GM18868 (cell line): ENCODE measurements at regions not wholly inside any gene's neighbourhood (a gene's known extent, or its start where the extent isn't known, plus 50 kb on each side); places are given as distances from the start of the nearest gene placed in this dataset.

Experiments
- ATAC-seq: cut with Tn5 transposase; IDR thresholded peaks from one replicate; pipeline ENCODE4 v1.9.1; 2021; ENCODE audit warnings: mild to moderate bottlenecking, moderate library complexity; ENCODE audit not compliant: unreplicated experiment

DNA sequence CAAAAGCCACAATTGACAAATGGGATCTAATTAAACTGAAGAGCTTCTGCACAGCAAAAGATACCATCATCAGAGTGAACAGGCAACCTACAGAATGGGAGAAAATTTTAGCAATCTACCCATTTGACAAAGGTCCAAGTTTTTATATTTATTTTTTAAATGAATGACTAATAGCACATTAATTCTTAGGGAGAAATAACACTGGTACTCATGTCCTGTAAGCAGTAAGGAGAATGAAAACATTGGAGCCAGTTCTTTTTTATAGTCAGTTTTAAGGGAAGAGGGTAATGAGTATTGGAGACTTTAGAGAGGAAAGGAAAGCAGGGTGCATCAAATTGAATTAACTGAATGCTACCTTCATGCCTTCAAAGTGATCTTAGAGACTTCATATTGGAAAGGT, 404.7 kb upstream of the TGFBR2 start:
- ATAC-seq: no peak

GRCh38 chr3:30203301-30203700, 403.1 kb upstream of the TGFBR2 start:
- ATAC-seq: no peak

DNA sequence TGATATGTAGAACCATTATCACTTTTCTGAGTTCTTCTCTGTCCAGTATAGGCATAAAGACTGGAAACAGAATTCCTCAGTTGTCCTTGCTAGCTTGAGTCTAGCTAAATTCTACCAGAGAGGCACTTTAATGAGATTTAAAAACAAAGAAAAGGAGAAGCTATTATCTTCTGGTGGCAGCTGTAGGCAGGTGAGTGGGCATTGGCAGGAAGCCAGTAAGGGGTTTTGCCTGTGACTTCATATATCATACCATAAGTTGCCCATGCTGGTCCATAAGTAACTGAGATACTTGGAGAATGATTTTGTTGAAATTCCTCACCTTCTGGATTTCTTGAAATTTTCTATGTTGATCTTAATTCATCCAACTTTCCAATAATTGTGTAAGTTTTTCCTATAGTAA, 402.3 kb upstream of the TGFBR2 start:
- ATAC-seq: no peak

- no peak for ATAC-seq
These were observed 400.4 kb upstream of the TGFBR2 start for GRCh38 chr3:30206051-30206450.

DNA sequence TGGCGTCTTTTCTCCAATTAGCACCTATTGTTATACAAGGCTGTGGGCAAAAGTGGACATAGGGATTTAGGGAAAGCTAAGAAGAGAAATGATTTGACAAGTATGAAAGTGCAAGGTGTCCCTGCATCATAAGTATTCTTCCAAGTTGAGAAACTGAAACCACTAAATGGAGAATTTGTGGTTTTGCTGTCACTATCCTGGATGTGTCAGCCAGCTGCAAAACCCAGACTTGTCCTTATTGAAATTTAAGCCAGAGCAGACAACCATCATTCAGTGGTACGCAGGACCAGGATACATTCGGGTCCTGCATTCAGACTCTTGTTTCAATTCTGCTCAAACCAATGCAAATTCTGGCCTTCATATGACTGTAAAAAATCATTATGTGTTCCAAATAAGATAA, 384.8 kb upstream of the TGFBR2 start:
- no peak for ATAC-seq

DNA sequence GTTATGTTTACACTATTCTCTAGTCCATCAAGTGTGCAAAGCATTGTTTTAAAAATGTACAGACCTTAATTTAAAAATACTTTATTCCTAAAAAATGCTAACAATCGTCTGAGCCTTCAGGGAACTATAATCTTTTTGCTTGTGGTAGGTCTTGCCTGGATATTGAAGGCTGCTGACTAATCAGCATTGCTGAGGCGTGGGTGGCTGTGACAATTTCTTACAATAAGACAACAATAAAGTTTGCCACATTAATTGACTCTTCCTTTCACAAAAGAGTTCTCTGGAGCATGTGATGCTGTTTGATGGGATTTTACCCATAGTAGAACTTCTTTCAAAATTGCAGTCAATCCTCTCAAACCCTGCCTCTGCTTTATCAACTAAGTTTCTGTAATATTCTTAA, 384.0 kb upstream of the TGFBR2 start:
- ATAC-seq: no peak

DNA sequence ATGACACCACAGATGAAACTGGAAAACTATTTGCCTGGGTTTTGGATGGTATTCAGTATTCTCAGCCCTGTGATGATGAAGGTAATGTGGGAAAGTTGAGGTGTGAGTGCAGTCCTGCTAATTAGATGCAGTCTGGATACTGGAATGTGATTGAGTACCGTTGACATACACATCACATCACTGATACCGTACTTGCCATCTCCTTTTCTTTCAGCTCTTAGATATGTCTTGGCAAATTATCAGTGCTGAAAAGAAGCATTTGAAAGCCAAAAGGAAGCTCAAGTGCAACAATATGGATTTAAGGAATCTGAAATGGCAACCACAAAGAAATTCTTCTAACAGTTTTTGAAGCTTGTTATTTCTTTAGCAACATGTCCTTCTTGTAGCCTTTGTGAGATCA, 381.4 kb upstream of the TGFBR2 start:
- ATAC-seq: no peak

DNA sequence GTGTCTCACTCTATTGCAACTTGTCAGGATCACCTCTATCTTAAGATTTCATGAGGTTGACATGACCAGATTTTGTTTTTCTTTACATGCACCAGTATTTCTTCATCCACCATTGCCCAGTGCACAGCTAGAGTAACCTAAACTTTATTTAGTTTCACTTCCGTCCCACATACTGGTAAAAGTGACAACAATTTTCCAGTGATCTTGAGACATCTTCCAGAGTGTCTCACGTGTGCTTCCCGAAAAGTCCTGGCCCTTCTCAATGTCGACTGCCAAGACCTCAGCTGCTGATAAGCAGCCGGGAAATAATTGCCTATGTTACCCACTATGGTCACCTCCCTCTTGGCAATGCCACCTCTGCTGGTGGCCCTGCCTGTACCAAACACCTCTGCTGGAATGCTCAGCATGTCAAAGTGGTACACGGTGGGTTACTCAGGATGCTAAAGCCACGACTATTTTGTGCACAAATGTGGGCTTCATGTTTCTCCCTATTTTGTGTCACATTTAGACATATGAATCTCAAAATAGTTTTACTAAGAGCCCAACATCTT, 379.7 kb upstream of the TGFBR2 start:
- ATAC-seq: no peak

GRCh38 chr3:30227571-30228301, 378.7 kb upstream of the TGFBR2 start:
- ATAC-seq: no peak

DNA sequence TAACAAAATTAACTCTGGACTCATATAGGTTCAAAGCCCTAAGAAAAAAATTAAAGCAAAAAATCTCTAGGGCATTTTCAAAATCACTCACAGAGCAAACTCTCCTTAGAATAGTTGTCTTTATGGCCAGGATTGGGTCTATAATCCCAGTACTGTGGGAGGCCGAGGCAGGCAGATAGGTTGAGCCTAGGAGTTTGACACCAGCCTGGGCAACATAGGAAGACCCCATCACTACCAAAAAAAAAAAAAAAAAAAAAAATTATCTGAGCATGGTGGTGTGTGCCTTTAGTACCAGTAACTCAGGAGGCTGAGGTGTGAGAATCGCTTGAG, 378.1 kb upstream of the TGFBR2 start:
- ATAC-seq: no peak

DNA sequence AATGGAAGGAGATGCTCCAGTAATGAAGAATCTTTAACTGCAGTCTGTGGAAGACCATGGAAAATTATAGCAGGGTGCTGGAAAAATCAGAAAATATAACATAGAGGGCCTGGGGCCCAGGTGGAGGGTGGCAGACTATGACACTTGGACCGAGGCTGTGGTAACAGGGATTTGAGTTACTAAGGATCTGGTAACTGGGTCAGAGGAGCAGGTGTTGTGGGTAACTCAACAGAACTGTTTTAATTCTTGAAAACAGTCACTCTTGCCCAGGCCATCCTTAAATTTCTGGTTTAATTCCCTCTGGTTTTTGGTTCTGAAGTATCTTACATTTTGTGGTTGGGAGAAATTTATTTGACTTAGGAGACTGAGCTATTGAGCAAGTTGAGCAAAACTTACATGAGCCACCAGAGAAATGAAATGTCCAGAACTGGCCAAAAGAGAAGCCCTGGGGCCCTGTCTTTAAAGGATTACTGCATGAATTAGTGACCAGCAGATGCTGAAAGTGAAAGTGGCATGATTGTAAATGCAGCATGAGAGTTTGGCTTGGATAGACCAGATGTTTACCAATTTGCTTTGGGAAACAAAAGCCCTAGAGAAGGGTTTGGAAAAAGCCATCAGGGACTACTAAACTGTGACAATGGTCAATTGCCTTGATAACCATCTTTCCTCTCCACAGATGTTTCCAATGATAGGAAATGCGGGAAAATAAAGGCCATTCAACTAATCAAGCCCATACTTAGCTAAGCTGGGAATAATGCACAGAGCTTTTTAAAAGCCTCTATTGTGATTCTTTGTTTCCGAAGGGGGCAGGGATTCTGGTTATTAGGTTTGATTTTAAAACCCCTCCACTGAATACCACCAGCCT, 374.9 kb upstream of the TGFBR2 start:
- ATAC-seq: no peak

GRCh38 chr3:30232142-30232541, 374.3 kb upstream of the TGFBR2 start:
- no peak for ATAC-seq

- ATAC-seq: no peak
These were observed 372.3 kb upstream of the TGFBR2 start for GRCh38 chr3:30233913-30234646.

- ATAC-seq: no peak
These were observed 370.4 kb upstream of the TGFBR2 start for GRCh38 chr3:30236011-30236410.

- ATAC-seq: no peak
These were observed 364.7 kb upstream of the TGFBR2 start for GRCh38 chr3:30241721-30242120.

- no peak for ATAC-seq
These were observed 360.4 kb upstream of the TGFBR2 start for GRCh38 chr3:30245858-30246622.

DNA sequence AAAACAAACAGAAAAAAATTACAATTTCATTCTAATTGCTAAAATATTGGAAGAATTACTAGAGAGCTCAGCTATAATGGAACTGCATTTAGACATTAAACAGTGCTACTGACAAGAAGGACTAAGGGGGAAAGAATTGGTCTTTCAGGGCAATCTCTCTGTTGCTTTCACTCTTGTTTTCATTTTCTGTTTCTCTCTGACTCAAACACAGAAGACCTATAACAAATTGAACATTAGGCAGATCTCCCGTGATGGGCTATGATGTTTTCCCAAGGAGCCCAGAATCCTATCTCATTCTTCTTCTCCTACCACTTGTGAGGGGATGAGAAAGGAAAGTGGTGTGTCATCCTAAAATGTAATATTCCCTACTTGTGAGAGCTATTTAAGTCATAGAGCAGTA, 358.0 kb upstream of the TGFBR2 start:
- ATAC-seq: peak; percentile 85

- no peak for ATAC-seq
These were observed 353.9 kb upstream of the TGFBR2 start for GRCh38 chr3:30252474-30252873.

DNA sequence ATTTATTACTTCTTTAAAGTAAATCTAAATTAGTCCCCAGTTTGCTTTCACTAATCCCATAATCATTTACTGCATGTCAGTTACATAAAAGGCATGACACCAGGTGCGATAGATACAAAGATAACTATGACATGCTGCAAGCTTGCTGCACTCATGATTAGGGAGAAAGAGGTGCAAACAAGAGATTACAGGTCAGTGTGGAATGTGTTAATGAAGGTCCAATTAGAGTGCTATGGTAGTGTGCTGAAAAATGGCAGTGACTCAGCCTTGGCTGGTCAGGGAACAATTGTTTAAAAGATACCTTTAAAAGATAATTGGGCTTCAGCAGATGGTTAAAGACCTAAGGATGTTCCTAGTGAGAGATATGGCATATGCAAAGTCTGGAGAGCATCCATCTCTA, 352.6 kb upstream of the TGFBR2 start:
- ATAC-seq: no peak

- ATAC-seq: no peak
These were observed 349.9 kb upstream of the TGFBR2 start for GRCh38 chr3:30256474-30256873.
